ENCODE measurements at regions not wholly inside any gene's neighbourhood (a gene's known extent, or its start where the extent isn't known, plus 50 kb on each side); places are given as distances from the start of the nearest gene placed in this dataset.
A peak's percentile ranks its signal among the peaks of the same experiment; 100 is the strongest.

- no peak for DNase-seq (ENCODE audit: low spot score)
These were observed 119.6 kb upstream of the SMAD3 start for GRCh38 chr15:66945842-66946241.

- peak; percentile 69 for DNase-seq (ENCODE audit: low spot score)
These were observed 118.7 kb upstream of the SMAD3 start for GRCh38 chr15:66946578-66947164.

DNA sequence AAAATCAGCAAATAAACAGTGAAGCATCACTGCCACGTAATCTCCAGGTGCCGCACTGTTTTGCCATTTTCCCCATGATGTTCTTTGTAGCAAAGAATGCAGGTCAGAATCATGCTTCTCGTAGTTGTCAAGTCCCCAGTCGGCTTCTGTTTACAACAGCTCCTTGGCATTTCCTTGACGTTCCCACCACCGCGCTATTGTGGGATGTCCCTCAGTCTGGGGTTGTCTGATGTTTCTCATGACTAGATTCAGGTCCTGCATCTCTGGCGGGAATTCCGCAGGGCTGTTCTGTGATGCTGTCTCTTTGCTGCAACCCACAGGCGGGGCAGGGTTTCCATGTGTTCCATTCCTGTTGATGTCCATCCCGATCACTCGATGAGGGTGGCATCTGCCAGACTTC, 117.9 kb upstream of the SMAD3 start:
- DNase-seq (ENCODE audit: low spot score): no peak

- peak; percentile 56 for DNase-seq (ENCODE audit: low spot score)
These were observed 117.1 kb upstream of the SMAD3 start for GRCh38 chr15:66948294-66948693.

- no peak for DNase-seq (ENCODE audit: low spot score)
These were observed 115.3 kb upstream of the SMAD3 start for GRCh38 chr15:66950114-66950513.

GRCh38 chr15:66951531-66952320, 113.7 kb upstream of the SMAD3 start:
- DNase-seq (ENCODE audit: low spot score): peak; percentile 47

DNA sequence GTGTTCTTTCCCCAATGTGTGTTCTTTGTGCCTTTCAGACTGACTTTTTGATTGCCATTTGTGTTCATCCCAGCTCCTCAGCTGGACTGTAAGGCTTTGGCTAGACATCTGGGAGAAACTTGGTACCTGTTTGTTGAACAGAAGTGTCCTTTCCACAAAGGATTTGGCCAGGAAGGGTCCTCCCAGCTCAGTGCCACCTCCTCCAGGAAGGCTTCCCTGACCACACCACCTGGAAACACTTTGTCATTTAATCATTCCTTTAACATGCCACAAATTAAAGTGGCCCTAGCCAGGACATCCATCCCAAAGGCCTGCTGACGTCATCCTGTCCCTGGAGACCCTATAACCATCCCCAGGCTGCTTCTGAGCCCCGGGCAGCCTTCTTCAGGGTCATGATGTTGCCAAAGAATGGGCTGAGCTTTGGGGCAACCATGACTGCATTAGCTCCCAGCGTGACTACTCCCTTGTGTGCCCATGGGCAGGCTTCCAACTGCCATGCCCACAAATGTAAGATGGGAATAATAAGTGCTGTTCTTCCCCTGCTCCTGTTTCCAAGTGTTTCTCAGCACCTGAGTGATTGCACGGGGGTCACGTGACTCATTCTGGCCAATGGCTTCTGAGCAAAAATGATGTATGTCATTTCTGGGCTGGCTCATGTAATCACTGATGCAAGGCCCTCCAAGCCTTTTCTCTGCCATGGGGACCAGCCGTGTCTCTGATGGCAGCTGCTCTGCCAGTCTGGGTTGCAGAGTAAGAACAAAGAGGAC, 112.5 kb upstream of the SMAD3 start:
- DNase-seq (ENCODE audit: low spot score): peak; percentile 51

- DNase-seq (ENCODE audit: low spot score): peak; percentile 62
These were observed 111.7 kb upstream of the SMAD3 start for GRCh38 chr15:66953523-66954229.

- DNase-seq (ENCODE audit: low spot score): peak; percentile 25
These were observed 110.8 kb upstream of the SMAD3 start for GRCh38 chr15:66954601-66955000.

DNA sequence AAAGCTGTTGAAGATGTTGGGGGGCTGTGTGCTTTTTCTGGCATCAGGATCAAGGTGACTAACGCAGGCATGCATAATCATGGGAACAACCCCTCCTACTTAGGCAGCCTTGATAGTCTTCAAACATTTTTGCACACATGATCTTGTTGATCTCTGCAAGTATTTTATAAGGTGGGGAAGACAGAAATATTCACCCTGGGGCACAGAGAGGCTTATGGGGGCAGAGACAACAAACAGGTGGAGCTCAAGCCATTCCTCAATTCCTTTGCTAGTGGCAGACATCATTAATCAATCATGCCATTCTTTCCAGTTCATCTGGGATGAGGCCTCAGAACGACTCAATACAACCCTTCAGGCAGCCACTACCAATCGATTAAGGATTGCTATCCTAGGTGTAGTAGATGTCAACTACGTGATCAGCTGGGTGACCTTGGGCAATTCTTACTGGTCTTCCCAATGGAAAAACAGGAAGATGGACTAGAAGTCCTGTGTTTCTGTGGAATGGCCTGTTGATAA, 110.3 kb upstream of the SMAD3 start:
- peak; percentile 25 for DNase-seq (ENCODE audit: low spot score)

DNA sequence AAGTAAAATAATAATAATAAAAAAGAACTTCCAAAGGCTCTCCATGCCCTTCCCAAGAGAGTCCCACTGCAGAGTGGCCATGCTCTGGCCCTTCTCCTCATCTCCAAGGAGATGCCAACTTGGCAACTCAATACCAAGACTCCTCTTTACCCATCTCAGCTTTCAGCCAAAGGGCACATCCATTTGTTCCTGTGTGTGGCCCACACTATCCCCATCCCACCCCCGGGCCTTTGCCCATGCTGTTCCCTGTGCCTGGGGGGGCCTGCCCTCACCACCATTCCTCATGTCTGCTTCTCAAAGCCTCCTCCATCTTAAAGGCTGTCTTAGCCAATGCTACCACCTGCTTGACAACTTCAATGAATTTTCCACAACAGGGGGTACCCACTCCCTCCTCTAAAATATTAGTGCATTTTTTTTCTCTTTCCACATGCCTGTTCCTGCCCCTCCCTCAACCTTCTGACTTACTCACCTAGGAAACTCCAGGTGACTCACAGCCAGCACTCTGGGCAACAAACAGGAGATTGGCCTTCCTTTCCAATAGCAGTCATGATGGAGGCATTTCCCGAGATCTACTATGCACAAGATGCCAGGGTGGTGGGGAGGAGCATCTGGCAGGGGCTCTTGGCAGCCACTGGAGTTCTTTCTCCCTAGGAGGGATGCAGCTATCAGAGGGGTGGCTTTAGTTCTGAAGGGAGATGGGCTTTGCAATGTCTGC, 109.4 kb upstream of the SMAD3 start:
- peak; percentile 93 for DNase-seq (ENCODE audit: low spot score)

GRCh38 chr15:66956672-66957430, 108.6 kb upstream of the SMAD3 start:
- peak; percentile 26 for DNase-seq (ENCODE audit: low spot score)

- DNase-seq (ENCODE audit: low spot score): no peak
These were observed 108.0 kb upstream of the SMAD3 start for GRCh38 chr15:66957431-66957720.

- DNase-seq (ENCODE audit: low spot score): no peak
These were observed 106.3 kb upstream of the SMAD3 start for GRCh38 chr15:66959066-66959465.

DNA sequence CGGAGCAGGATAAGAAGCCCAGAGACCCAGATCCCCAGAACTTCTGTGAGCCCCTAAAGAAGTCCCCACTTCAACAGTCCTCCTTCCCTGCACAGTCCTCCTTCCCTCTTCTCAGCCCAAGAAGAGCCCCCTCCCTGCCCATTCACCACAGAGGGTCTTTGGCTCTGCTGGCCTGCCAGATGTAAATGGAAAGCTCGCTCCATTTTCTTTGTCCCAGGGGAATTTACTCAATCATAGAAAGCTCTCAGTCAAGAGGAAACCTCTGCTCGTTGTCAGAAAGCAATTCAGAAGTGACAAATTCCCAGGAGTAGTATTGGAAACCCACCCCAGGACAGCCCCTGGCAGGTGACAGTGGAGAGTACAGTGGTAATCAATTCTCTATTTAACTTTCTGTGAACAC, 105.5 kb upstream of the SMAD3 start:
- DNase-seq (ENCODE audit: low spot score): no peak

DNA sequence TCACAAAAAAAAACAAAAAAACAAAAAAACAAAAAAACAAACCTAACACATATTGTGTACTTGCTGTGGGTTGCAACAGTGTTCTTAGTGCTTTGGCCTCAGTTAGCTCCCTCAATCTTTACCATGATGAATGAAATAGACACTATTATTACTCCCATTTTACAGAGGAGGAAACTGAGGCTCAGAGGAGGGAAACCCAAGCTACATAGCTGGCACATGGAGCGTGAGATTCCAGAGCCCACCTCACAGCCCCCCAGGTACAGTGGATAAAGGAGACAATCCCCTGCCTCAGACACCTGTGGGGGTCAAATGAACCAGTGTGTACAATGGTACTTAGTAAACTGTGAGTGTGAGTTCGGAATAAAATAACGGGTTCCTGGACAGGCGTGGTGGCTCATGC, 104.9 kb upstream of the SMAD3 start:
- no peak for DNase-seq (ENCODE audit: low spot score)

DNA sequence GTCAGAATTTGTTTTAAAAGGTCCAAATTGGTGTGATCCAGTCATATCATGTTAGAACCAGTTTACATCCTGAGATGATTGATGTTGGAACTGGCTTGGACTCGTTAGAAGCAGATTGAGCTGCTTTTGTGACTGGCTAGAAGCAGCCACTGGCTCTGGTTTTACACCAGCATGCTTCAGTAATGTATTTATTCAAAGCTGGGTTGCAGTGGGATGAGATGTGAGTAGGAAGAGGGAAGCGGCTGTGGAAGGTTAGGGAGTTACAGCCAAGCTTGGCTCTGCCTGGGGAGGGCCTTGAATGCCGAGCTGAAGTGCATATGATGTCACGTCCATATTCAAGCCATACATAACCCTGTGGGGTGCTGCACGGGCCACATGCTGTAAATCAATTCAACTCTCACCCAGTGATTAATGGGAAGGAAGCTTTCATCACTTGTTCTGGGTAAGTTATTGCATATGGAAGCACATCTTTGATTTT, 104.0 kb upstream of the SMAD3 start:
- no peak for DNase-seq (ENCODE audit: low spot score)

DNA sequence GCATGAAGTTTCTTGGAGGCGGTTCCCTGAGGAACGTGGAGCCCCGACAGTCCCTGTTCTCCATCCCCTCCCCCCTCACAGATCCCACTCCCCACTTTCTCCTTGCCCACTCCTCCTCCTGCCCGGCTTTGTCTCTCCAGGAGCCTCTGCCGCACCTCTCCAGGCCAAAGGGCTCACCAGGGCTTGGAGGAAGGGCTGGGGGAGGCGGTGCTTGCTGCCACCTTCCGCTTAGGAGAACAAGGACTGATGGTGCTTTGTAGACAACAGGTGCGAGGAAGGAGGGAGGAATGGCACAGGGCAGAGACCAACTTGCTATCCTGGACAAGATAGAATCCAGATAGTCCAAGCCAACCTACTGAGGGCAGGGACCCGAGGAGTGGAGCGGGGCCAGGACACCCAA, 103.5 kb upstream of the SMAD3 start:
- no peak for DNase-seq (ENCODE audit: low spot score)

DNA sequence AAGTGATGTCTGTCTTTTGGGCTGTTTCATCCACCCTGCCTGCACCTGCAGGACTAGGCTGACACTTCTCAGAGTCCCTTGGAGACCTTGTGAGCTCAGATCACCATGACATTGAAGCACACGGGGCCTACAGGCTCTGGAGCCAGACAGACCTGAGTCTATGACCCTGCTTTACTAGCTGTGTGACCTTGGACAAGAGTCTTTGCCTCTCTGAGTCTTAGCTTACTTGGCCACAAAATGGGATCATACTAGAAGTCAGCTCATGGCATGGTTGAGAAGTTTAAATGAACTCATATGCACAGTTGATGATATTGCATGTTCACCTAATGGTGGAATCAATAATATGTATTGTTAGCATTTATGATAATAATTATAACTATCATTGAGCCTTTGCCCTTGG, 102.9 kb upstream of the SMAD3 start:
- no peak for DNase-seq (ENCODE audit: low spot score)

GRCh38 chr15:66963084-66963483, 102.3 kb upstream of the SMAD3 start:
- DNase-seq (ENCODE audit: low spot score): no peak

- DNase-seq (ENCODE audit: low spot score): no peak
These were observed 101.7 kb upstream of the SMAD3 start for GRCh38 chr15:66963710-66964109.

All from kidney tubule cell (primary cell).